GM23248 (cell line): ENCODE measurements at regions not wholly inside any gene's neighbourhood (a gene's known extent, or its start where the extent isn't known, plus 50 kb on each side); places are given as distances from the start of the nearest gene placed in this dataset.

Experiments used
- DNase-seq: peaks from one replicate; pipeline ENCODE4 v3.0.0-alpha.2; 2015
- H2AFZ ChIP-seq: fragments of 200-600 bp; sonication (generic); 2 replicates; pipeline ENCODE4 v1.6.1; 2016; ENCODE audit warnings: antibody characterized with exemption
- H3F3A ChIP-seq: fragments of 200-600 bp; sonication (generic); 2 replicates; pipeline ENCODE4 v1.6.1; 2016; ENCODE audit warnings: mild to moderate bottlenecking, antibody characterized with exemption, mixed run types; ENCODE audit not compliant: insufficient read depth
- H3K27ac ChIP-seq: fragments of 200-600 bp; sonication (generic); 2 replicates; pipeline ENCODE4 v1.5.1; 2016; ENCODE audit warnings: mild to moderate bottlenecking
- H3K27me3 ChIP-seq: fragments of 200-600 bp; sonication (generic); replicated peaks from 2 replicates; pipeline ENCODE4 v1.6.1; 2016; ENCODE audit warnings: mild to moderate bottlenecking; ENCODE audit not compliant: insufficient read depth
- H3K36me3 ChIP-seq: fragments of 200-600 bp; sonication (generic); 2 replicates; pipeline ENCODE4 v1.6.1; 2016; ENCODE audit warnings: low read depth, mild to moderate bottlenecking
- H3K4me1 ChIP-seq: fragments of 200-600 bp; sonication (generic); 2 replicates; pipeline ENCODE4 v1.6.1; 2016; ENCODE audit warnings: mild to moderate bottlenecking; ENCODE audit not compliant: insufficient read depth
- H3K4me2 ChIP-seq: fragments of 200-600 bp; sonication (generic); one replicate; pipeline ENCODE4 v1.6.1; 2016; ENCODE audit warnings: mild to moderate bottlenecking; ENCODE audit not compliant: unreplicated experiment
- H3K4me3 ChIP-seq: fragments of 200-600 bp; sonication (generic); 2 replicates; pipeline ENCODE4 v1.5.1; 2016; ENCODE audit warnings: mild to moderate bottlenecking
- H3K79me2 ChIP-seq: fragments of 200-600 bp; sonication (generic); 2 replicates; pipeline ENCODE4 v1.6.1; 2016; ENCODE audit warnings: mild to moderate bottlenecking; ENCODE audit not compliant: insufficient read depth
- H3K9ac ChIP-seq: fragments of 200-600 bp; sonication (generic); 2 replicates; pipeline ENCODE4 v1.6.1; 2016; ENCODE audit warnings: mild to moderate bottlenecking
- H3K9me2 ChIP-seq: fragments of 200-600 bp; sonication (generic); 2 replicates; pipeline ENCODE4 v1.6.1; 2016; ENCODE audit warnings: mixed run types, mild to moderate bottlenecking, moderate library complexity; ENCODE audit not compliant: insufficient read depth
- H3K9me3 ChIP-seq: fragments of 200-600 bp; sonication (generic); one replicate; pipeline ENCODE4 v1.6.1; 2017; ENCODE audit warnings: low read depth
- H4K20me1 ChIP-seq: fragments of 200-600 bp; sonication (generic); 2 replicates; pipeline ENCODE4 v1.6.0; 2016; ENCODE audit not compliant: insufficient read depth
- EZH2 ChIP-seq: fragments of 200-600 bp; sonication (generic); IDR thresholded peaks from 2 replicates; pipeline ENCODE4 v1.6.1; 2018; ENCODE audit warnings: antibody characterized with exemption, mild to moderate bottlenecking; ENCODE audit not compliant: insufficient read depth, poor library complexity, severe bottlenecking
- EZH2phosphoT487 ChIP-seq: fragments of 200-600 bp; sonication (generic); IDR thresholded peaks from 2 replicates; pipeline ENCODE4 v1.6.1; 2018; ENCODE audit warnings: antibody characterized with exemption, moderate library complexity, mild to moderate bottlenecking, low read depth; ENCODE audit not compliant: insufficient read depth
- WGBS, 2 experiments: methylation state at CpG; one replicate each; pipeline ENCODE4 v1.1.6; 2015 to 2017; ENCODE audit warnings: low lambda C conversion rate in 2 of 2, low coverage in 1 of 2; ENCODE audit errors: missing lambda C conversion rate in 2 of 2; 5-methylcytosine and 5-hydroxymethylcytosine counted together
- in situ Hi-C: fragments of 300-500 bp; cut with MboI; formaldehyde crosslinking; loops from 2 replicates; pipeline ENCODE4 v1.15.0; 2020

DNA sequence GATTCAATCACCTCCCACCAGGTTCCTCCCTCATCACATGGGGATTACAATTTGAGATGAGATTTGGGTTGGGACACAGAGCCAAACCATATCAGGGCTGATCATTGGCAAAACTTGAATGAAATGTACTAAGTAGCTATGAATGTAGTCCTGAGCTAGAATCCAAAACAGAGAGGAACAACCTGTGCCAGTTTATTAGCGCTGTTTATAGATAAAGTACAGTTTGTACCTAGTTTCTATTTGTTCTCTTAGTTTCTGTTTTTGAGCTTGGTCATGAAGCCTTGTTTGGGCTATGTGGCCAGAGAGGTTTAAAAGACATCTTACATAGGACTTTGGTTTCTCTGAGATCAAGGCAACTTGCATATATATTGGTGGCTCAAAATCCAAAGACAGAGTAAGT lies 66.9 kb upstream of the INPP4B start:
- Histone ChIP-seq H2AFZ (no peak overlapping the region), H3K9me3 (no peaks in the 10 kb centered on the region), H3K4me1 (peaks cover 13% of the 10 kb centered on the region), H3K27ac (peak overlapping the region; percentile 13; the same call in 1 of the 2 replicates), H3K79me2 (no peaks in the 10 kb centered on the region), H3K27me3 (no peaks in the 10 kb centered on the region), H3K4me3 (no peak overlapping the region), H3K36me3 (no peaks in the 10 kb centered on the region), H3F3A (0 out of 2 replicates have a peak, but pooled peaks cover 10% of the 10 kb centered on the region), H4K20me1 (no peaks in the 10 kb centered on the region), H3K9ac (no peak overlapping the region), H3K4me2 (no peak overlapping the region), H3K9me2 (no peaks in the 10 kb centered on the region)
- TF ChIP-seq EZH2phosphoT487 = no peak
- in situ Hi-C loops = no loop called here
- DNase-seq = no peak
- WGBS, 2 experiments = 88% methylated on average over 1 of the region's 1 CpG

DNA sequence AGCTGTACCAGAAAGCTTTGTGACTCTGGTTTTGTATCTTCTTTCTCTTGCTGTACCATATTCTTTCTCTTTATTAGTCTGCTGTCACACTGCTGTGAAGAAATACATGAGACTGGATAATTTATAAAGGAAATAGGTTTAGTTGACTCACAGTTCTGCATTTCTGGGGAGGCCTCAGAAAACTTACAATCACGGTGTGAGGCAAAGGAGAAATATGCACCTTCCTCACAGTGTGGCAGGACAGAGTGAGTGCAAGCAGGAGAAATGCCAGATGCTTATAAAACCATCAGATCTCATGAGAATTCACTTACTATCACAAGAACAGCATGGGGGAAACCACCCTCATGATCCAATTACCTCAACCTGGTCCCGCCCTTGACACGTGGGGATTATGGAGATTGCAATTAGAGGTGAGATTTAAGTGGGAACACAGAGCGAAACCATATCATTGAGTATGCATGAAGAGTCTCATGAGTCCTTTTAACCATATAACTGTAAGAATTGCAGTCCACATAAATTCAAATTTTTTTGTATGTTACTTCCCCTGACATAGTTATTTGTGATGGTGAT lies 67.4 kb upstream of the INPP4B start:
- in situ Hi-C loops = no loop called here
- Histone ChIP-seq H3K4me3 (no peak overlapping the region), H4K20me1 (no peaks in the 10 kb centered on the region), H3K79me2 (no peaks in the 10 kb centered on the region), H3K9ac (no peak overlapping the region), H3K9me3 (no peaks in the 10 kb centered on the region), H3K27me3 (no peaks in the 10 kb centered on the region), H3F3A (0 out of 2 replicates have a peak, but pooled peaks cover 10% of the 10 kb centered on the region), H3K4me2 (no peak overlapping the region), H3K27ac (peak overlapping the region; percentile 23; the same call in 1 of the 2 replicates), H3K4me1 (peaks cover 13% of the 10 kb centered on the region), H3K36me3 (no peaks in the 10 kb centered on the region), H2AFZ (no peak overlapping the region), H3K9me2 (no peaks in the 10 kb centered on the region)
- 39 to 40% methylated on average over 4 of the region's 4 CpGs for whole genome bisulfite sequencing, 2 experiments
- TF ChIP-seq EZH2phosphoT487 = no peak
- no peak for TF ChIP-seq EZH2
- peak; percentile 60 for DNase-seq

DNA sequence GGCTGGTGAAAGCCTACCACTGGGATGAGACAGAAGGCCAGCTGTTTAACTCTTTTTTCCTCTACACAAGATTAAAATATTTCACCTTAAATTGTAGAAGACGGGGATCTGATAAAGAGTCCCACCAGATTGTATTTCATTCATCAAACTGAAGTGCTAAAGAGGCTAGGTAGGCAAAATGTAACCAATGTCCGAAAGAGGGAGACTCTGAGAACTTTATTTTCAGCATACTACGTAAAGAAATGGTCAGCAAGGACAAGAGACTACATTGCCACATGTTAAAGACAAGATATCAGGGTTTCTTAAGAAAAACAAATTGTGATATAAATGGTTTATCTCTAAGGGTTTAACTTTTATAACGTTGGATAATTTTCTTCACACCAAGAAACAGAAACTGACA lies 71.6 kb upstream of the INPP4B start:
- H3K9ac ChIP-seq = no peak overlapping the region

DNA sequence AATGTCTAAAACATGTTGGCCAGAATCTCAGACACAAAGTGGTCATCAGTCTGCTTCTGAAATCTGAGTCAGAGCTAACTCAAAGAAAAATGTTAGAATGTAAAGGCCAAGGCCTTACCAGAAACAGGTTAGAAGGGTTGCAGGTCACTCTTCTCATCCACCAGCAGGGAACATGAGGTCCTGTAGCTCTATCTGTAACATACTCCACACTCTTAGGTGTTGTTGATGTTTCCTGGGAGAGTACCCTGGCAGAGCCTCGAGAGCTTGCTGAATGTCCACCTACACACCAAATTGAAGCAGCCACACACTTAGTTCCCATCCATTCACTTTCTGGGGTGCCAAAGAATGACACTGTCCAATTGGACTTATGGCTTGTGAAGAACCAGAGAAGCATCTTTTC lies 76.6 kb upstream of the INPP4B start:
- H3K9me3 ChIP-seq = no peaks in the 10 kb centered on the region
- in situ Hi-C loops = no loop called here
- no peaks in the 10 kb centered on the region for H3K27me3 ChIP-seq
- H4K20me1 ChIP-seq = no peaks in the 10 kb centered on the region
- H3K36me3 ChIP-seq = no peaks in the 10 kb centered on the region
- WGBS, 2 experiments = 9 to 22% methylated on average over 1 of the region's 1 CpG
- H3K4me1 ChIP-seq = peaks cover 5% of the 10 kb centered on the region; the same call in 1 of the 2 replicates
- H3F3A ChIP-seq = no peaks in the 10 kb centered on the region
- H2AFZ ChIP-seq = no peak overlapping the region
- H3K9me2 ChIP-seq = no peaks in the 10 kb centered on the region
- no peak for TF ChIP-seq EZH2
- TF ChIP-seq EZH2phosphoT487 = no peak
- H3K4me2 ChIP-seq = no peak overlapping the region
- H3K4me3 ChIP-seq = no peak overlapping the region
- H3K9ac ChIP-seq = no peak overlapping the region
- no peak overlapping the region for H3K27ac ChIP-seq
- no peaks in the 10 kb centered on the region for H3K79me2 ChIP-seq
- no peak for DNase-seq

More for the DNA sequence above, 71.6 kb upstream of the INPP4B start:
- no peaks in the 10 kb centered on the region for H3K36me3 ChIP-seq
- no peaks in the 10 kb centered on the region for H3K27me3 ChIP-seq
- TF ChIP-seq EZH2 (no peak), EZH2phosphoT487 (no peak)
- no peak for DNase-seq
- H3K4me1 ChIP-seq = peaks cover 4% of the 10 kb centered on the region; the same call in 1 of the 2 replicates
- H3K27ac ChIP-seq = no peak overlapping the region
- WGBS, 2 experiments = 40 to 43% methylated on average over 4 of the region's 4 CpGs
- H3K4me3 ChIP-seq = no peak overlapping the region
- H3F3A ChIP-seq = 0 out of 2 replicates have a peak, but pooled peaks cover 10% of the 10 kb centered on the region
- in situ Hi-C loops = no loop called here
- H4K20me1 ChIP-seq = no peaks in the 10 kb centered on the region
- H2AFZ ChIP-seq = no peak overlapping the region
- no peak overlapping the region for H3K4me2 ChIP-seq
- no peaks in the 10 kb centered on the region for H3K9me2 ChIP-seq
- no peaks in the 10 kb centered on the region for H3K79me2 ChIP-seq
- no peaks in the 10 kb centered on the region for H3K9me3 ChIP-seq

DNA sequence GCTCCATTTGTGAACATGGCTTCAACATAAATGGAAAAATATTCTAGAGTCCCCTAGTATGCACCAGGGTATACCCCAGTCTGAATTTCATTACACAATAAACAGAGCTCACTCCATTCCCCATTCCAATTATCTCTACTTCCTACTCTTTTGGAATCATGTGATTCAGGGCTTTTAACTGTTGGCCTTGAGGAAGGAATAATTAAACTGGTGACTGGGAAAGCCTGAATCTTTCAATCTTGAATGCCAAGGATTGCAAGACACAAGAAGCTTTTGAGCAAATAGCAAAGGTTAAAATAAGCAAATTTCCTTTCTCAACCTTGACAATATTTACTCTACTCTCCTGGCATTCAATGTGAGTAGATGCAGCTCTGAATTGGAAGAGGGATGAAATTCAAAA lies 77.5 kb upstream of the INPP4B start:
- no peaks in the 10 kb centered on the region for H4K20me1 ChIP-seq
- no peak overlapping the region for H3K4me3 ChIP-seq
- peaks cover 5% of the 10 kb centered on the region; the same call in 1 of the 2 replicates for H3K4me1 ChIP-seq
- H3K9ac ChIP-seq = no peak overlapping the region
- H3K27ac ChIP-seq = no peak overlapping the region
- no peak for DNase-seq
- no peaks in the 10 kb centered on the region for H3K27me3 ChIP-seq
- TF ChIP-seq EZH2 (no peak), EZH2phosphoT487 (no peak)
- peak overlapping the region; percentile 15; the same call in 1 of the 2 replicates for H2AFZ ChIP-seq
- no peaks in the 10 kb centered on the region for H3K9me3 ChIP-seq
- in situ Hi-C loops = no loop called here
- no peaks in the 10 kb centered on the region for H3F3A ChIP-seq
- H3K36me3 ChIP-seq = no peaks in the 10 kb centered on the region
- H3K9me2 ChIP-seq = no peaks in the 10 kb centered on the region
- H3K4me2 ChIP-seq = no peak overlapping the region
- H3K79me2 ChIP-seq = no peaks in the 10 kb centered on the region
